ENCODE measurements at regions not wholly inside any gene's neighbourhood (a gene's known extent, or its start where the extent isn't known, plus 50 kb on each side); places are given as distances from the start of the nearest gene placed in this dataset.

DNA sequence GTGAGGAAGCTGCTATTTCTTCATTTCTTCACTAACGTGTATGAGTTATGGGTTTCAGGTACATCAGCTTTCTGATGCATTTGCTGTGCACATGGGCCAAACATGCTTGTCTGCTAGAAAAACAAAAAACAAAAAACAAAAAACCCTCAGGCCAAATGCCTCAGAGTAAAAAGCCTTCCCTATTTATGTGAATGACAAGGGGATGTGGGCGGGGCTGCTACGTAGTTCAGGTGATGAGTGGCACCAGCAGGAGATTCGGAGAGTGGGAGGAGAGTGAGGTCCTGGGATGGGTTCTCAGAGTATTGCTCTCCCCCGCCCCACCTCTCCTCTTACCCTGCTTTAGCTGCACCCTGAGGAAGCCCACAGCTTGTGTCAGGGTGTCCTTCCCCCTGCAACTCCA is 596.8 kb upstream of the JAG1 start:
- no peak for DNase-seq

DNA sequence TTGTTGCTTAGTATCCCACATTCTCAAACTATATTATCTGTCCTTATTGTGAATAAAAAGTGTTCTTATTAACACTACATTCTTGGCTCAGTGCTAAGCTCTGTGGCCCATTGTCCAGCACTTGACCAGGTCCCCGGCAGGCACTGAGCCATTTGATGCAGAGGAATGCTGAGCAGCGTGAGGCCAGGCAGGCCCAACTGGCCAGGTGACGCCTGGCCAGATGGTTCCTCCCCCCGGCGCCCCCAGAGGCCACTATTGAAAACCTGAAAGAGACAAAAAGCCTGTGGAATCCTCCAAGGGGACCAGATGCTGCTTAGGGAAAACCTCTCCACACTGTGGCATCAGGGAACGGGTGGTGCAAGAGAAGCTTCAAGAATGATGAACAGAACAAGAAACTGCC is 597.5 kb upstream of the JAG1 start:
- DNase-seq, result no peak

DNA sequence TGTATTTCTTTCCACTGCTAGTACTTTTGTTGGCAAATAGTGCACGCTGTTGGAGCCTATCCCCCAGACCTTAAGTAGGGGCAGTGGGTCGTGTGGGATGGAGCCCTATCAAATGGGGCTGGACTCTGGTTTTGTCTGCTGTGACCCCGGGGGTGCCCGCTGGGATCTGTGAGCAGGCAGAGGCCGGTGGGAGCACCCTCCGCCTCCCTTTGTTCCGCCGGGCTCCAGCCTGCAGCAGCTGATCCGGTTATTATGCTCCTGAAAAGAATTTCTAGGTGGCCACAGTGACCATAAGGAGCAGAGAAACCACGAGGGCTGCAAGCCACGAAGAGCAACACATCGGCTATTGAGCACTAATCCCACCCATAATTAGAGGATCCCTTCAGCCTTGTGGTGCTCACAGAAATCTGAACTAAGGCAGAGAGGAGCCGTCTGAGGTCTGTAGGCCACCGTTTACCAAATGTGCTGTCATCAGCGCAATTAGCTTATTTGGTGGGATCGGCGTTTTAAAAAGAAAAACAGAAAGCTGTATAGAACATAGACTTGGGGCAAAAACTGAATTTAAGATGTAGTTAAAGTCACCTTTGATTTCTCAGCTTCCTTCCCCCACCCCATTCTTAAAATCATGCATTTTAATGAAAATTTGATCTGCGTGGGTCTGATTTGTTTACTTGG is 598.3 kb upstream of the JAG1 start:
- no peak for DNase-seq

DNA sequence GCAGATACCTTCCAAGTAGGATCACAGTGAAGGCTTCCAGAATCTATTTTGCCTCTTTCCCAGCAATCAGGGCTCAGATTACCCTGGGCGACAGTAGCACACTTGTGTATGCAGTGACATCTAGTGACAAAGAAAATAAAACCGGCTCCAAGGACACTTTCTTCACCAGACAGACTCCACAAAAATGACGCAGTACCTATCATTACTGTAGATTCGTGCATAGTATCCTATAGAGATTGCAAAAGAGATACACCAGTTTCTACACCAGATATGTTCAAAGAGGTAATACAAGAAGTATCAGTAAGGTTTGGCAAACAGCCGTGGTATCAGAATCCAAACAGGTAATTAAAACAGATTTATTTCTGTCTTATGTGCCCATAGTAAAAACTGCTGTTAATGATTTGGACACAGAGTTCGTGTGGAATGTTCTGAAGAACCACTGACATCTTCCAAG is 600.4 kb upstream of the JAG1 start:
- peak; percentile 62 for DNase-seq

DNA sequence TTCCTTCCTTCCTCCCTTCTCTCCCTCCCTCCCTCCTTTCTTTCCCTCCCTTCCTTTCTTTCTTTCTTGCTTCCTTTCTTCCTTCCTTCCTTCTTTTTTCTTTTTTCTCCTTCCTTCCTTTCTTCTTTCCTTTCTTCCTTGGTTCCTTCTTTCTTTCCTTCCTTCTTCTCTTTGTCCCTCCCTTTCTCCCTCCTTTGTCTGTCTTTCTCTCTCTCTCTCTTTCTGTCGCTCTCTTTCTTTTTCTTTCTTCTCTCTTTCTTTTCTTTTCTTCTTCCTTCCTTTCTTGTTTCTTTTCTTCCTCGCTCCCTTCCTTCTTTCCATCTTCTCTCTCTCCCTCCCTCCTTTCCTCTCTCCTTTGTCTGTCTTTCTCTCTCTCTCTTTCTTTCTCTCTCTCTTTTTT is 601.9 kb upstream of the JAG1 start:
- DNase-seq, result no peak

DNA sequence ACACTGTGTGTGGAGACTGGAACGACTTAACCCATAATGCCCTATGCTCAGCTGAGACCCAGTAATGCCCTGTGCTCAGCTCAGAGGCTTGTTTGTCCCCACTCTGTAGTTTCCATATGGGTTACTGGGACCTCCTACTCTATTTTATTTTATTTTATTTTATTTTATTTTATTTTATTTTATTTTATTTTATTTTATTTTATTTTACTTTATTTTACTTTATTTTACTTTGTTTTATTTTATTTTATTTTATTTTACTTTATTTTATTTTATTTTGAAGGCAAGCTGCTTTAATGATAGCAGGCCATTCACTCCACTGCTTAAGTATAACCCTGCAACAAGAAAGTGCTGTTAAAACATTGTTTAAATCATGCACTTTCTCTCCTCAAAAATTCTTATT is 603.4 kb upstream of the JAG1 start:
- no peak for DNase-seq

DNA sequence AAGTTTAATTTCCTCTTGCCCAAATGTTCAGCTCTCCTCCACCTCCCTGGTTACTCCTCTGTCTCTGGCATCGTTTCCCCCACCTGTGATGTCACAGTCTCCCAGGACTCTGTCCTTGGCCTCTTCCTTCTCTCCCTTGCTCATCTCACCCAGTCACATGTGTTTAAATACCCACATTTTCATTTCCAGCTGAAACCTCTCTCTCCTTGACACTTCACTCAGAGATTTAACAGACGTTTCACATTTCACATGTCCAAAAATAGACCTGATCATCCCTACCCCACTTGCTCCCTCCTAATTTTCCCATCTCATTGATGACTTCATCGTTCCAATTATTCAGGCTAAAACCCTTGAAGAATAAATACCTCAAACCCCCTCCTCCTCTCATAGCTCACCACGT is 604.1 kb upstream of the JAG1 start:
- no peak for DNase-seq

DNA sequence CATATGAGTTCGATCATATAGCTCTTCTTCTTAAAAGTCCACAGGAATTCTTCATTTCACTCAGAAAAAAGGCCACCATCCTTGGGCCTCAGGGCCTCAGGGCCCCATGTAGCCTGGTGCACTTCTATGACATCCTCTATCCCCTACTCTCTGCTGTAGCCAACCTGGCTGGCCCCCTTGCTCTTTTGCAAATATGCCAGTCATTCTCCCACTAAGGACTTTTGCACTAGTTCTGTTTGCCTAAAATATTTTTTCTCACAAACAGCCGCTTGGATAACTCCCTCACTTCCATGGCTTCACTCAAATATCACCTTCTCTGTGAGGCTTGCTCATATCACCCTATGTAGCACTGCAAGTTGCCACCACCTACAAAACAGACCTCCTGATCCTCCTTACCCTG is 604.7 kb upstream of the JAG1 start:
- no peak for DNase-seq

DNA sequence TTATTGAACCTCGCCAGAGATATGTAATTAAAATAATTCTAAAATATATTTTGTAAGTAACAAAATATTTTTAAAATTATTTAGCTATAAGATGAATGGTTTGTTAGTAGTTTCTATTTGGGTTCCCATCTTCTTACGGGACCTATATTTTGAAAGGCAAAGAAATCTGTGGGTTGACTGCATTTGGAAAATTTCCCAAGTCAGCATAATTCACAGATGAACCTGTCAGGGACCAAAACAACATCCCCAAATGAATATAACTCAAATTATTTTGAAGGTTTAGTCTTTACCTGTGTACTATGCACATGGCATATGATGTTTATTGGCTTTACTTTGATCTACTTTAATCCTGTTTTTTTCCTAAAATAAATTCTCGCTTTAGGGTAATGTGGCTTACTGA is 607.4 kb upstream of the JAG1 start:
- no peak for DNase-seq

DNA sequence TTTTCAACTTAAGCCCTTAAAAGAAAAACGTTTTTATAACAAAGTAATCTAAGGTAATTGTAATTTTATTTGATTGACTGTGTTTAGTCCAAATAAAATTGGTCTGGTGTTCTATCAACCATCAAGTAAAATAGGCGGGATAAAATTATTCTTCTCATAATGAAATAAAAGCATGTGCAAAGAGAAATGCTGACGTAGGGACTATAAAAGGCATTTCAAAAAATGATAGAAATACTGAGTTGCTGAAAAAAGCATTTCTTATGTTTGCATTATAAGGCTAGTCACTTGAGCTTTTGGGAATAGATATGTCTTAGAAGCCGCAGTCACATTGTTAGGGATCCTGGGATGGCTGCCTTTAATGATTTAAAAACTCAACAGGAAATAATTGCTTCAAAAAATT is 608.0 kb upstream of the JAG1 start:
- no peak for DNase-seq

DNA sequence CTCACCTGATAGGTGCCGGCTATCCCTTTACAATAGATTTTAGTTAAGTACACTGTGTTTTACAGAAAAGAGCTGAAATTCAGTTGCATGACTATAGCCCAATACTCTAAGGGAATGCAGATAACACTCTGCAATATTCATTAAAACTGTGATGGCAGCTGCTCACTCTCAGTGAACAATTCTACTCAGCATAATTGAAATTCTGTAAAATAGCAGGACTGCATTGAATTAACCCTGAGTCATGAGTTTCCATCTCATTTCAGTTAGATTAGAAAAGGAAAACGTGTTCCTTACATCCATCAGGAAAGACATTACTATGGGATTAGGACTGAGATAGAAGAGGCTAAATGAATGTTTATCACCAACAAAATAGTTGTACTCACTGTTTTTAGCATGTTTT is 613.3 kb upstream of the JAG1 start:
- DNase-seq, result no peak

DNA sequence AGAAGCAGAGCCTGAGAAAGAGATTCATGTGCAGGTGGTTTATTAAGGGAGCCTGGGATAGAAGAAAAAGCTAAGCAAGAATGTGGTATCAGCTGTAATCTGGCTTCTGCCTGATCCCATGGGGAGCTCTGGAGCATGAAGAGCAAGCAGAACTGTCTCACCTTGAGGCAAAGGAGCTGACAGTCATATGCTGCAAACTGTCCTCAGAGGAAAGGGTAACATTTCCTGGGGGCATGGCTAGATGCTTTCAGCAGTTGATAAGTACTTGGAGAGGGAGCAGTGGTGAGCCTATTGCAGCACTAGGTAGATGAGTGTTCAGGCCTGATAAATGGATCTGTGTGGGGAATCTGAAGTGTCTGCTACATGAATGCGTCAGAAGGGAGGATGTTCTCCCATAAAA is 621.5 kb upstream of the BTBD3 start:
- no peak for DNase-seq

DNA sequence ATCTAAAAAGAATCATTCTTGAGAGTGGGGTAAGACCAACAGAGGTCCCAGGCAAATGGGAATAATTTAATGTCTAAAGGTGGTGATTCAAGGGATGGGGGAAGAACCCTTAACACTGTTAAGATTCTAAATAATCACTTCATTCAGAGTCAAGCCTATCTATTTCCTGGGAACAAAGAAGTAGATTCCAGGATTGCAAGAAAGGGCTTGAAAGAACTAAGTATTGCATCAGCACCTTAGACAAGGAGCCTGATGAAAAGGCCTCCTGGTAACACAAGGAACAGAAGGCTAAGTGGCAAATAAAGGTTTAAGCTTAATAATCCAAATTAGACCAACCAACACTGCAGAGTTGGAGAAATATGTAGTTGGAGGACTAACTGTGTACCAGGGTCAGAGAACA is 620.7 kb upstream of the BTBD3 start:
- no peak for DNase-seq

DNA sequence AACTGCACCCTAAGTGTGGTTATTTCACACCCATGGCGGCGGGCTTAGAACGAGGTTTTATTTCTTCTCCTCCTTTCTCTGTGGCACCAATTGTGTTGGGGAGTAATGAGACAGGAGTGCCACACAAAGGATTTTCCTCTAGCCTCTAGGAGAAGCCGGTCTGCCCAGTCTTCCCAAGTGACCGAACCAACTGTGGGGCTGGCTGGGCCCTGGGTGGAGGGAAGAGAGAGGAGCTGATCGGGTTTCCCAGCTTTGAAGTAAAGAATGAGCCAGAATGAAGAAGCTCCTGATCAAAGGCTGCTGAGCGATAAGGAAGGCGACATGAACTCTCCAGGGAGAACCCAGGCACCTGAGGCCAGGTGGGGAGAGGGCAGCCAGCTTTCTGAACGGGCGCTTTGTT is 616.0 kb upstream of the BTBD3 start:
- no peak for DNase-seq

DNA sequence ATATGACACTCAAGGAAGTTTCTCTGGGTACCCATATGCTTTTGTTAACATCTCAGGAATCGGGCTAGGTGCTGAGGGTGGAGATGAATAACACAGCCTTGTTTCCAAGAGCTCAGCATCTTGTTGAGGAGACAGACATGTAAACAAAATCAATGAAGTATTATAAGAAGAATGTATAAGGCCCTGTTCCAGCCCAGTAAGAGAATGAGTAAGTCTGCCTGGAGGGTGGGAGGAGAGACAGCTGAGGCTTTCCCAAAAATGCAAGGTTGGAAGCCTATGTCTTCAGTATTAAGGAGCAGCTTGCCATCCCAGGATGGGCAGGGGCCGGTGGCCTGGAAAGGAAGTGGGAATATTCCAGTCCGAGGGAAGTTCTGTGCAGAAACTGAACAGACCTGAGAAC is 615.3 kb upstream of the BTBD3 start:
- DNase-seq, result no peak

DNA sequence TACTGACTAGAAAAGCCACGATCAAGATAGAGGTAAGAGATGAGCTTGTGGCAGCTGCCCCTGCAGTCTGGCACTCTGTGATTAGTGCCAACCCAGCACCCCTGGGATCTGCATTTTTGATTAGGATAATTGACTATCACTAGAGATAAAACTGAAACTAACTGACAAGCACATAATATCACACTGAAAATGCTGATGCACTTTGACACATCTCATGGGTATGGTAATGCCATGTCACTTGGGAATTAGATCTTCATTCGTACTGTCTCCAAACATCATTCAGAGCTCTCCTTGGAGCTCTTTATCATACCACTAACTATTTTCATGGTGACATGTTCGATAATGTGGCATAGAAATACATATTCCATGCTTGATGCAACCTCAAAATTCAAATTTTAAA is 612.9 kb upstream of the BTBD3 start:
- no peak for DNase-seq

DNA sequence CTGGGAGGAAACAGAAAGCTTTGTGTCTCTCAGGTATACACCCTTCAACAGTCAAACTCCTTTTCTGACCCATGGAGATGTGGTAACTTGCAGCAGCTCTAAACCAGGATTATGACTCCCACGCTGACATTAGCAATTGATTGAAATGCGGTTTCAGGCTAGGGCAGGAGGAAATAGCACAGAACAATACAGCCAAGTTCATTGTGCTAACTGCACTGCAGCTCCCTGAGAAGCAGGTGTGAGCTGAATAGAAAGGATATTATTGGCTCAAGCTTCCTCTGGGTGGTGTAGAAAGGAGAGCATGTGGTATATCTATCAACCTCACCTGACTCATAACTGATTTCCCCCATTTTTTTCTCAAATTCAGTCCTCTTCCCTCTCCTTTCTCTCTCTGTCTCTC is 612.3 kb upstream of the BTBD3 start:
- no peak for DNase-seq

DNA sequence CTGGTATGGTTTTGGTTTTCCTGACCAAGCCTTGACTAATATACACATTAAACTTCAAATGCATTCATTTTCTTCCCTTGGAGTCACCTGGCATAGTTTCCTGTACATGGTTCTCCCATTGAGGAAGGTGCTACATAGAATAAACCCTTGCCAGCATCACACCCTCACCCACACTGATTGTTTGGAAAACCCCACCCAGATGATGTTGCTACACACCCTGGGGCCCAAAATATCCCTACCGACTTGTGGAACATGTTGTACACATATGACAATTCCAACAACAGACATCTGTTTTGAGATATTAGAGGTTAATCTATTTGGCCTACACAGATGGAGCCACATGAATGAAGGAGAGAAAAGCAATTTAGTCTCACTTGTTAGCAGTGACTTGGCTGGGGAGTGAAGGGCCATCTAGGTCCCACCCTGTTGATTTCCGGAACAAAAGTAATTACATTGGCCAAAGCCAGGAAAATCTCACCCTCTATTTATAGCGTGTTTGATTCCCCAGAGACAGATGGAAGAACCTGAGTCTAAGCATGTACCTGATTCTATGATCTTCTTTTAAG is 606.0 kb upstream of the BTBD3 start:
- no peak for DNase-seq

DNA sequence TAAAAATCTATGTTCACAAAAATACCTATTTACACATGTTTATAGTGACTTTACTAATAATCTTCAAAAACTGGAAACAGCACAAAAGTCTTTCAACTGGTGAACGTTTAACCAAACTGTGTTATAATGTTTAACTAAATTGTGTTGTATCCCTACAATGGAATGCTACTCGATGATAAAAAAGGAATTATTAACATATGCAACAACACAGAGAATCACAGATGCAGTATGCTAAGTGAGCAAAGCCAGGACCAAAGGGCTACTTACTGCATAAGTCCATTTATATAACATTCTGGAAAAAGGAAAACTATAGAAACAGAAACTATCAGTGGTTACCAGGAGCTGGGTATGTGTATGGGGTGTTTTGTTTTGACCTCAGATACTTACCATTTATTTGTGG is 602.2 kb upstream of the BTBD3 start:
- no peak for DNase-seq

DNA sequence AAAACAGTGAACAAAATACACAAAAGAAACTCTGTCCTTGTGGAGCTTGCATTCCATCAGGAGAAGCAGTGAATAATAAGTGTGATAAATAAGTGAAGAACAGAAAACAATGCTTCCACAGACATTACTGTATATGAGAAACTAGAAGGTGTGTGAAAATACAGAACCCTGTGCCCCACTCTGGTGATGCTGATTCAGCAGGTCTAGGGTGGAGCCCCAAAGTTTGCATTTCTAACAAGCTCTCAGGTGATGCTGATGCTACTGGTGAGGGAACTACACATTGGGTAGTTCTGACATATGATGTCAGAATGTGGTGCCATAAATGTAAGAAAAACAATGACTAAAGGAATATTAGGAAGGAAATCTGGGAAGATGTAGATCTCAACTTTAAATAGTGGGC is 601.4 kb upstream of the BTBD3 start:
- DNase-seq, result no peak

DNA sequence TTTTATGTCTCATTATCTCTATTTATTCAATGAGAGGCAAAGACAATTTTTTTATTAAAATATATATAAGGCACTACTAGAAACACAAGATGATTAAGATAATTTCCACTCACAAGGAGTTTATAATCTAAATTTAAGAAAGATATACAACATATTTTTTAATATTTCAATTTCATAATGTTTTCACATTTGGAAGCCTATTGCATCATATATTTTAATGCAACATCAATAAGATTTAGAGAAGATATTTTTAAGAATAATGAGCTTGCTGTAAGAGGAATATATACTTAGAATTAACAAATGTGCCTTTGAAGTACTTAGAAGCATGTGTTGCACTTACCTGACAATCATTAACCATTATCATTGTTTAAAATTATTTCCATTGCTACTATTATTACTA is 597.7 kb upstream of the BTBD3 start:
- no peak for DNase-seq

DNA sequence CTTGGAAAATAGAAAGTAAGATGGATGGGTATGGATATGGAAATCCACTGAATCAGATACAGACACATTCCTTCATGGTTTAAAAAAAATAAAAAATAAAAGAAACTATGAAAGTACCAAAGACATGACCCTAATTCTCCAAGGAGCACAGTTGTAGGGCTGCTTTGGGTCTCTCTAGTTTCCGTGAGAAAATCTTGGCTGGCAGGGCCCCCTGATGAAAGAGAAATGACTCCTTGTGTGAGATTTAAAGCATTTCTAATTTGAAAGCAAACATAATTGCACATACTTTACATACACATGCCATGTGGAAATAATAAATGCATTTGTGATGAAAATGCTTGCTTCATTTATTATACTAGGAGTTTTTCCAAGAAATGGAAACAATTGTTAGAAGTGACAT is 593.9 kb upstream of the BTBD3 start:
- DNase-seq, result no peak

DNA sequence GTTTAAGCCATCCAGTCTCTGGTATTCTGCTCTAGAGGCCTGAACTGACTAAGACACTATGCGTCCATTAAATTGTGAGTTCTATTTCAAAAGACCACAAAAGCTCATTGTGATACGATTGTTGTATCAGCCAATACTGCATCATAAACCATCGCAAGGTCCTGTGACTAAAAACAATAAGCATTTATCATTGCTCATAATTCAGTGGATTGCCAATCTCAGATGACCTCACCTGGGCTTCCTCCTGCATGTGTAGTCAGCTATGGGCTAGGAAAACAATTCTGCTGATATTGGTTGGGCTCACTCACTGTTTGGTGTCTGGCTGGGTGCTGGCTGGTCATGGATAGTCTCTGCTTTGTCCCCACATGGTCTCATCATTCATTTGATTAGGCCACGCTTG is 592.7 kb upstream of the BTBD3 start:
- no peak for DNase-seq

DNA sequence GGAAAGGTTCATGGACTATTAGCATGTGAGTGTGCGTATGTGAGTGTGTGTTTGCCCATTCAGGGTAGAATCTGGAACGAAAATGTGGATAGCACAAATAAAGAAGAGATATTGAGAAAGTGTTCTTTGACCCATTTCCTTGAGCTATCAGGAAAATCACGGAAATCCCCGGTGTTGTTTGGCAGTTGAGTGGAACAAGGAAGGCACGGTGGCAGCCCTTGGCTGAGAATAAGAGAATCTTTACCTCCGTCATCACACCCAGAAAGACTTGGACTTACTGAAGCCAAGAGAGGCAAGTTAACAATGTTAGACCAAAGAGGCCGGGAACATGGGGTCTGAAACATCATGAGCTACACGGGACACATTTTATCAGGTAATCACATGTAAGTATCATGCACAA is 588.9 kb upstream of the BTBD3 start:
- no peak for DNase-seq

DNA sequence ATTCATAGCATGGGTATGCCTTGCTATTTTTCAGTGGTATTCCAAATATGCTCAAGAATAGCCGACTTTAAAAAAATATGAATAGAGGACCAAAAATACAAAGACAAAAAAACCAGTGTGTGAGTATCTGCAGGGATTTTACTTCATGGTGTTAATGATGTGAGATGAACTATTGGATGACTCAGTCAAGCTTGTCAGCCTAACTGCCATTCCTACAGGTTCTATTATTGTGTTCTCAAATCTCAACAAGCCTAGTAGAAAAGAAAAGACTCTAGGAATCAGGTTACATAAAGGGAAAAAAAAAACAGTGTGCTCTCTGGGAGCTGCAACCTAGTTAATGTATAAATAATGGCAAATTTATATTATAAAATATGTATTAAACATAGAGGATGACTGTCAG is 588.4 kb upstream of the BTBD3 start:
- no peak for DNase-seq

DNA sequence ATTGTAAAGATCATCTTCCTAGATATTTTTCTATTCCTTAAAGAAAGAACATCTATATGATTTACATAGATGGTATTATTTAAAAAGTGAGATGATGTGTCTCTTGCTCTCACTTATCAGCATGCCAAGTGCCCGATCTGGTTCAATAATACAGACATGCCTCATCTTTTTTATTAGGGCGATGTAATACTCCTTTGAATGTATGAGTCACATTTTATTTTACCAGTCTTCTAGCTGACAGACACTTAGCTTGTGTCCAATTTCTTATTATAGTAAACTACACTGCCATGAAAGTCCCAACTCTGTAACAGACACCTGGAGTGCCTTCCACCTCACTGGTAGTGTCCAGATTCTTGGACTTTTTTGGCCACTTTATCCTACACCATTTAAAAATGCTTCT is 586.6 kb upstream of the BTBD3 start:
- DNase-seq, result no peak

All from COR-L47 (cell line).